ENCODE measurements at regions not wholly inside any gene's neighbourhood (a gene's known extent, or its start where the extent isn't known, plus 50 kb on each side); places are given as distances from the start of the nearest gene placed in this dataset.

DNA sequence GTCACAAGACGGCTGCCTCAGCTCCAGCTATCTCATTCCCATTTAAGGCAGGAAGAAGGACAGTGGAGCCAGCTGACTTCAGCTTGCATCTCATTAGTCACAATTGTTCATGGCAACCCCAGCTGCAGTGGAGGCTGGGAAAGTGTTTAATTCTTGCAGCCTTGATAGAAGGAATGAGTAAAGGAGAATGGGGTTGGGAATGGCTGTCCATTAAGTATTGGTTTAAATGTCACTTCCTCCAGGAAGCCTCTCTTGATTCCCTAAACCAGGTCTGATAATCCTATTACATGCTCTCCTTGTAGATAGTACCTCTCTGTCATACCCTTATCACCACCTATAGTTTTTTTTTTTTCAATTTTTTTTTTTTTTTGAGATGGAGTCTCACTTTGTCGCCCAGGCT, 166.4 kb downstream of the TFAP2C start:
- H3K36me3 ChIP-seq (ENCODE audit: control insufficient read depth in 2 of 2, insufficient read depth in 2 of 2, low read length in 1 of 2) = no peaks in the 10 kb centered on the region
- ChIA-PET CTCF (no interaction called here), SMC1A (ENCODE audit: uncharacterized antibody, unreplicated experiment) (interaction anchor here (0.6 kb wide), 1 partner anchor 133 kb away, joined by 3 read pairs; no protein-coding TSS in a partner anchor), POLR2A (no interaction called here), RAD21 (ENCODE audit: unreplicated experiment) (no interaction called here)
- ATAC-seq (no peak), DNase-seq (ENCODE audit: low read depth, low spot score) (no peak), FAIRE-seq (no peak)
- H3K4me3 ChIP-seq = no peak overlapping the region
- no peaks in the 10 kb centered on the region for H4K20me1 ChIP-seq (ENCODE audit: control insufficient read depth, insufficient read depth)
- H3K27me3 ChIP-seq (replicated peaks in 1 of 2; ENCODE audit: control insufficient read depth in 2 of 2, insufficient read depth in 2 of 2, low read length in 1 of 2) = no peaks in the 10 kb centered on the region
- in situ Hi-C loops (cut with MboI) = no loop called here
- no peaks in the 10 kb centered on the region for H3K4me1 ChIP-seq (ENCODE audit: control insufficient read depth, insufficient read depth, low read length)
- H3K4me2 ChIP-seq (ENCODE audit: control insufficient read depth, insufficient read depth) = no peak overlapping the region
- no peaks in the 10 kb centered on the region for H3K79me2 ChIP-seq (ENCODE audit: control insufficient read depth, insufficient read depth, low read length)
- BruUV-seq (replicated peaks) = no TSS peak
- WGBS (ENCODE audit: insufficient coverage, insufficient replicate concordance, low lambda C conversion rate, missing lambda C conversion rate) = 31% methylated on average over 1 of the region's 2 CpGs
- H3K9ac ChIP-seq (ENCODE audit: control insufficient read depth, insufficient read depth, low read length) = no peak overlapping the region
- H3K9me3 ChIP-seq (replicated peaks; ENCODE audit: control insufficient read depth, insufficient read depth, low read length) = no peaks in the 10 kb centered on the region
- H2AFZ ChIP-seq (ENCODE audit: control insufficient read depth, low read depth, low read length) = no peak overlapping the region
- H3K27ac ChIP-seq (ENCODE audit: control insufficient read depth, insufficient read depth) = no peak overlapping the region
- intact Hi-C loops (cut with micrococcal nuclease; ENCODE audit: unreplicated experiment) = no loop called here
- no peak for TF ChIP-seq ZZZ3 (IDR thresholded peaks at IDR 0.05; ENCODE audit: control insufficient read depth, insufficient read length, low read depth)
- TF ChIP-seq NFXL1 (IDR thresholded peaks at IDR 0.05; ENCODE audit: borderline replicate concordance) = no peak
- TF ChIP-seq CHD2 (IDR thresholded peaks at IDR 0.05; ENCODE audit: borderline replicate concordance, low read depth, low read length) = no peak
- TF ChIP-seq NRF1 (conservative IDR thresholded peaks at IDR 0.05; ENCODE audit: low read depth, low read length) = no peak
- TF ChIP-seq TCF12 (IDR thresholded peaks at IDR 0.05; ENCODE audit: low read depth, low read length) = no peak
- TF ChIP-seq RELA (IDR thresholded peaks at IDR 0.05; ENCODE audit: borderline replicate concordance, partially characterized antibody) = no peak
- TF ChIP-seq, protein P1, sequence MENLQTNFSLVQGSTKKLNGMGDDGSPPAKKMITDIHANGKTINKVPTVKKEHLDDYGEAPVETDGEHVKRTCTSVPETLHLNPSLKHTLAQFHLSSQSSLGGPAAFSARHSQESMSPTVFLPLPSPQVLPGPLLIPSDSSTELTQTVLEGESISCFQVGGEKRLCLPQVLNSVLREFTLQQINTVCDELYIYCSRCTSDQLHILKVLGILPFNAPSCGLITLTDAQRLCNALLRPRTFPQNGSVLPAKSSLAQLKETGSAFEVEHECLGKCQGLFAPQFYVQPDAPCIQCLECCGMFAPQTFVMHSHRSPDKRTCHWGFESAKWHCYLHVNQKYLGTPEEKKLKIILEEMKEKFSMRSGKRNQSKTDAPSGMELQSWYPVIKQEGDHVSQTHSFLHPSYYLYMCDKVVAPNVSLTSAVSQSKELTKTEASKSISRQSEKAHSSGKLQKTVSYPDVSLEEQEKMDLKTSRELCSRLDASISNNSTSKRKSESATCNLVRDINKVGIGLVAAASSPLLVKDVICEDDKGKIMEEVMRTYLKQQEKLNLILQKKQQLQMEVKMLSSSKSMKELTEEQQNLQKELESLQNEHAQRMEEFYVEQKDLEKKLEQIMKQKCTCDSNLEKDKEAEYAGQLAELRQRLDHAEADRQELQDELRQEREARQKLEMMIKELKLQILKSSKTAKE (IDR thresholded peaks at IDR 0.05; ENCODE audit: low read depth, poor library complexity, severe bottlenecking) = no peak
- no peak for TF ChIP-seq CREM (IDR thresholded peaks at IDR 0.05; ENCODE audit: low read depth)
- TF ChIP-seq, protein P2, sequence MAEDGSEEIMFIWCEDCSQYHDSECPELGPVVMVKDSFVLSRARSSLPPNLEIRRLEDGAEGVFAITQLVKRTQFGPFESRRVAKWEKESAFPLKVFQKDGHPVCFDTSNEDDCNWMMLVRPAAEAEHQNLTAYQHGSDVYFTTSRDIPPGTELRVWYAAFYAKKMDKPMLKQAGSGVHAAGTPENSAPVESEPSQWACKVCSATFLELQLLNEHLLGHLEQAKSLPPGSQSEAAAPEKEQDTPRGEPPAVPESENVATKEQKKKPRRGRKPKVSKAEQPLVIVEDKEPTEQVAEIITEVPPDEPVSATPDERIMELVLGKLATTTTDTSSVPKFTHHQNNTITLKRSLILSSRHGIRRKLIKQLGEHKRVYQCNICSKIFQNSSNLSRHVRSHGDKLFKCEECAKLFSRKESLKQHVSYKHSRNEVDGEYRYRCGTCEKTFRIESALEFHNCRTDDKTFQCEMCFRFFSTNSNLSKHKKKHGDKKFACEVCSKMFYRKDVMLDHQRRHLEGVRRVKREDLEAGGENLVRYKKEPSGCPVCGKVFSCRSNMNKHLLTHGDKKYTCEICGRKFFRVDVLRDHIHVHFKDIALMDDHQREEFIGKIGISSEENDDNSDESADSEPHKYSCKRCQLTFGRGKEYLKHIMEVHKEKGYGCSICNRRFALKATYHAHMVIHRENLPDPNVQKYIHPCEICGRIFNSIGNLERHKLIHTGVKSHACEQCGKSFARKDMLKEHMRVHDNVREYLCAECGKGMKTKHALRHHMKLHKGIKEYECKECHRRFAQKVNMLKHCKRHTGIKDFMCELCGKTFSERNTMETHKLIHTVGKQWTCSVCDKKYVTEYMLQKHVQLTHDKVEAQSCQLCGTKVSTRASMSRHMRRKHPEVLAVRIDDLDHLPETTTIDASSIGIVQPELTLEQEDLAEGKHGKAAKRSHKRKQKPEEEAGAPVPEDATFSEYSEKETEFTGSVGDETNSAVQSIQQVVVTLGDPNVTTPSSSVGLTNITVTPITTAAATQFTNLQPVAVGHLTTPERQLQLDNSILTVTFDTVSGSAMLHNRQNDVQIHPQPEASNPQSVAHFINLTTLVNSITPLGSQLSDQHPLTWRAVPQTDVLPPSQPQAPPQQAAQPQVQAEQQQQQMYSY (CRISPR knock-in tag; IDR thresholded peaks at IDR 0.05) = no peak
- TF ChIP-seq, protein P3, sequence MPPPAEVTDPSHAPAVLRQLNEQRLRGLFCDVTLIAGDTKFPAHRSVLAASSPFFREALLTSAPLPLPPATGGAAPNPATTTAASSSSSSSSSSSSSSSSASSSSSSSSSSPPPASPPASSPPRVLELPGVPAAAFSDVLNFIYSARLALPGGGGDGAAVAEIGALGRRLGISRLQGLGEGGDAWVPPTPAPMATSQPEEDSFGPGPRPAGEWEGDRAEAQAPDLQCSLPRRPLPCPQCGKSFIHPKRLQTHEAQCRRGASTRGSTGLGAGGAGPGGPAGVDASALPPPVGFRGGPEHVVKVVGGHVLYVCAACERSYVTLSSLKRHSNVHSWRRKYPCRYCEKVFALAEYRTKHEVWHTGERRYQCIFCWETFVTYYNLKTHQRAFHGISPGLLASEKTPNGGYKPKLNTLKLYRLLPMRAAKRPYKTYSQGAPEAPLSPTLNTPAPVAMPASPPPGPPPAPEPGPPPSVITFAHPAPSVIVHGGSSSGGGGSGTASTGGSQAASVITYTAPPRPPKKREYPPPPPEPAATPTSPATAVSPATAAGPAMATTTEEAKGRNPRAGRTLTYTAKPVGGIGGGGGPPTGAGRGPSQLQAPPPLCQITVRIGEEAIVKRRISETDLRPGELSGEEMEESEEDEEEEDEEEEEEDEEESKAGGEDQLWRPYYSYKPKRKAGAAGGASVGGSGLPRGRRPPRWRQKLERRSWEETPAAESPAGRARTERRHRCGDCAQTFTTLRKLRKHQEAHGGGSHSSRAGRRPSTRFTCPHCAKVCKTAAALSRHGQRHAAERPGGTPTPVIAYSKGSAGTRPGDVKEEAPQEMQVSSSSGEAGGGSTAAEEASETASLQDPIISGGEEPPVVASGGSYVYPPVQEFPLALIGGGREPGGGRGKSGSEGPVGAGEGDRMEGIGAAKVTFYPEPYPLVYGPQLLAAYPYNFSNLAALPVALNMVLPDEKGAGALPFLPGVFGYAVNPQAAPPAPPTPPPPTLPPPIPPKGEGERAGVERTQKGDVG (CRISPR knock-in tag; IDR thresholded peaks at IDR 0.05) = no peak
- TF ChIP-seq NFYA (IDR thresholded peaks at IDR 0.05; ENCODE audit: borderline replicate concordance, low read depth, low read length) = no peak
- no peak for TF ChIP-seq ZNF24 (IDR thresholded peaks at IDR 0.05)
- TF ChIP-seq, protein P4, sequence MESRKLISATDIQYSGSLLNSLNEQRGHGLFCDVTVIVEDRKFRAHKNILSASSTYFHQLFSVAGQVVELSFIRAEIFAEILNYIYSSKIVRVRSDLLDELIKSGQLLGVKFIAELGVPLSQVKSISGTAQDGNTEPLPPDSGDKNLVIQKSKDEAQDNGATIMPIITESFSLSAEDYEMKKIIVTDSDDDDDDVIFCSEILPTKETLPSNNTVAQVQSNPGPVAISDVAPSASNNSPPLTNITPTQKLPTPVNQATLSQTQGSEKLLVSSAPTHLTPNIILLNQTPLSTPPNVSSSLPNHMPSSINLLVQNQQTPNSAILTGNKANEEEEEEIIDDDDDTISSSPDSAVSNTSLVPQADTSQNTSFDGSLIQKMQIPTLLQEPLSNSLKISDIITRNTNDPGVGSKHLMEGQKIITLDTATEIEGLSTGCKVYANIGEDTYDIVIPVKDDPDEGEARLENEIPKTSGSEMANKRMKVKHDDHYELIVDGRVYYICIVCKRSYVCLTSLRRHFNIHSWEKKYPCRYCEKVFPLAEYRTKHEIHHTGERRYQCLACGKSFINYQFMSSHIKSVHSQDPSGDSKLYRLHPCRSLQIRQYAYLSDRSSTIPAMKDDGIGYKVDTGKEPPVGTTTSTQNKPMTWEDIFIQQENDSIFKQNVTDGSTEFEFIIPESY (IDR thresholded peaks at IDR 0.05) = no peak
- no peak for TF ChIP-seq EGR1 (IDR thresholded peaks at IDR 0.05; ENCODE audit: borderline replicate concordance in 1 of 2, low read depth in 2 of 2, low read length in 2 of 2)
